ENCODE measurements at regions not wholly inside any gene's neighbourhood (a gene's known extent, or its start where the extent isn't known, plus 50 kb on each side); places are given as distances from the start of the nearest gene placed in this dataset.
"Not testable (repeated sequence)": the region's sequence is repeated elsewhere in the genome, so short reads cannot be mapped to it uniquely, and the experiment has no call there.

- Mint-ChIP-seq H3K9me3 (no peaks in the 10 kb centered on the region), H3K4me1 (no peaks in the 10 kb centered on the region), H3K36me3 (no peaks in the 10 kb centered on the region), H3K27me3 (ENCODE audit: low read depth) (no peaks in the 10 kb centered on the region), H3K4me3 (no peak overlapping the region), H3K27ac (no peak overlapping the region)
- no peak for TF ChIP-seq CTCF (IDR thresholded peaks at IDR 0.05; ENCODE audit: unreplicated experiment)
- no peak for DNase-seq (ENCODE audit: low spot score in 2 of 2, unreplicated experiment in 2 of 2)
Observed at GRCh38 chr4:29756966-29757365, 963.2 kb upstream of the PCDH7 start.

DNA sequence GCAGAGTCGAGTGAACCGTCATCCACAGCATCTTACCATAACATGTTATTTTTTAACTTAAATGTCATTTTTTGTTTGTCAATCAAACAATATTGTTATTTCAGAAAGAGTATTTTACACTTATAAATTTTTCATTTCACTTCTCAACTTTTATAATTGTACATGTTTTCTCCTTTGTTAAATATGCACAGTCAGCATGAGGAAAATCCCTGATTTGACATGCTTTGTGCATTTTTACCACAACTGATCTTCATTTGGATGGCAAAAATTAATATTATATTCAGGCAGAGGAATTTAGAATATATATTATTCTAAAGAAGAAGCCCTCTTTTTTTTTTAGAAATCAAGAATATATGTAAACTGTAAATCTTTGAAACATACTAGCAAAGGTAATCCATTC is 958.0 kb upstream of the PCDH7 start:
- Mint-ChIP-seq H3K9me3 (no peaks in the 10 kb centered on the region), H3K4me1 (no peaks in the 10 kb centered on the region), H3K4me3 (no peak overlapping the region), H3K36me3 (no peaks in the 10 kb centered on the region), H3K27me3 (ENCODE audit: low read depth) (no peaks in the 10 kb centered on the region), H3K27ac (no peak overlapping the region)
- DNase-seq (ENCODE audit: low spot score in 2 of 2, unreplicated experiment in 2 of 2), result no peak
- no peak for TF ChIP-seq CTCF (IDR thresholded peaks at IDR 0.05; ENCODE audit: unreplicated experiment)

GRCh38 chr4:29770627-29771026 is 949.5 kb upstream of the PCDH7 start:
- no peaks in the 10 kb centered on the region for H3K27me3 Mint-ChIP-seq (ENCODE audit: low read depth)
- no peak overlapping the region for H3K27ac Mint-ChIP-seq
- H3K36me3 Mint-ChIP-seq, result no peaks in the 10 kb centered on the region
- H3K4me3 Mint-ChIP-seq, result no peak overlapping the region
- no peak for TF ChIP-seq CTCF (IDR thresholded peaks at IDR 0.05; ENCODE audit: unreplicated experiment)
- peaks cover 11% of the 10 kb centered on the region for H3K4me1 Mint-ChIP-seq
- H3K9me3 Mint-ChIP-seq, result peaks cover 11% of the 10 kb centered on the region
- DNase-seq (ENCODE audit: low spot score in 2 of 2, unreplicated experiment in 2 of 2), result no peak

DNA sequence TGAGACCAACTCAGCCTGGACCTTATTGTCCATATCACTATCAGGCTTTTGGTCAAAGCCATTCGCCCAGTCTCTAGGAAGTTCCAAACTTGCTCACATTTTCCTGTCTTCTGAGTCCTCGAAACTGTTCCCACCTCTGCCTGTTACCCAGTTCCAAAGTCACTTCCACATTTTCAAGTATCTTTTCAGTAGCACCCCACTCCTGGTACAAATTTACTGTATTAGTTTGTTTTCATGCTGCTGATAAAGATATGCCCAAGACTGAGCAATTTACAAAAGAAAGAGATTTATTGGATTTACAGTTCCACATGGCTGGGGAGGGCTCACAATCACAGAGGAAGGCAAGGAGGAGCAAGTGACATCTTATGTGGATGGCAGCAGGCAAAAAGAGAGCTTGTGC is 932.0 kb upstream of the PCDH7 start:
- H3K36me3 Mint-ChIP-seq; DNase-seq (ENCODE audit: low spot score in 2 of 2, unreplicated experiment in 2 of 2); H3K4me3 Mint-ChIP-seq; H3K4me1 Mint-ChIP-seq; H3K27ac Mint-ChIP-seq; H3K27me3 Mint-ChIP-seq (ENCODE audit: low read depth): not testable (repeated sequence)
- H3K9me3 Mint-ChIP-seq, result peaks cover 39% of the 10 kb centered on the region

DNA sequence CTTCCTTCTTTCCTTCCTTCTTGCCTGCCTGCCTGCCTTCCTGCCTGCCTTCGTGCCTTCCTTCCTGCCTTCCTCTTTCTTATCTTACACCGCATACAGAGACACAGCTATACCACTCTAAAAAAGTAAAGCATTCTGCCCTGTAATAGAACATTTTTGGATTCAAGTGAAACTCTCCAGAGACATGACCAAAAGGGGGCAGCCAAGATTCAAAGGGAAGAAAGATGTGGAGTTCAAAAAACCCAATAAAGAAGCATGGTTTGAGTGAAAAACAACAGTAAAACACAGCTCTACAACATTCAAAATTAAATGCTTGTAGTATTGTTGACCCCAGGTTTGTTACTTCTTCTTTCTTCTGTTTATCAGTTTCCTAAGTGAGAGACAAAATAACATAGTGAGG is 914.9 kb upstream of the PCDH7 start:
- Mint-ChIP-seq H3K36me3 (no peaks in the 10 kb centered on the region), H3K27ac (no peak overlapping the region)
- DNase-seq (ENCODE audit: low spot score in 2 of 2, unreplicated experiment in 2 of 2), result no peak

GRCh38 chr4:29805916-29806480 is 914.2 kb upstream of the PCDH7 start:
- no peak for DNase-seq (ENCODE audit: low spot score in 2 of 2, unreplicated experiment in 2 of 2)
- no peak for TF ChIP-seq CTCF (IDR thresholded peaks at IDR 0.05; ENCODE audit: unreplicated experiment)
- H3K36me3 Mint-ChIP-seq, result no peaks in the 10 kb centered on the region
- no peaks in the 10 kb centered on the region for H3K27me3 Mint-ChIP-seq (ENCODE audit: low read depth)
- no peak overlapping the region for H3K4me3 Mint-ChIP-seq
- no peaks in the 10 kb centered on the region for H3K4me1 Mint-ChIP-seq
- H3K9me3 Mint-ChIP-seq, result peaks cover 18% of the 10 kb centered on the region
- H3K27ac Mint-ChIP-seq, result no peak overlapping the region

More for the DNA sequence above, 914.9 kb upstream of the PCDH7 start:
- Mint-ChIP-seq H3K9me3 (peaks cover 13% of the 10 kb centered on the region), H3K4me1 (no peaks in the 10 kb centered on the region), H3K4me3 (no peak overlapping the region), H3K27me3 (ENCODE audit: low read depth) (no peaks in the 10 kb centered on the region)
- TF ChIP-seq CTCF (IDR thresholded peaks at IDR 0.05; ENCODE audit: unreplicated experiment), result no peak

Measured in mesothelial cell of epicardium (in vitro differentiated cells).